B cell (primary cell): ENCODE measurements at regions not wholly inside any gene's neighbourhood (a gene's known extent, or its start where the extent isn't known, plus 50 kb on each side); places are given as distances from the start of the nearest gene placed in this dataset.

Experiments used
- ATAC-seq: fragments of 200-7000 bp; cut with Tn5 transposase; one replicate; pipeline ENCODE4 v1.10.0; 2021; ENCODE audit warnings: low read depth, mild to moderate bottlenecking, moderate number of reproducible peaks, moderate library complexity
- CTCF ChIA-PET: fragments of 350-600 bp; sonication (Branson Sonifier 250); formaldehyde crosslinking; loops from one replicate; lab custom pipeline; 2021; ENCODE audit warnings: antibody characterized with exemption, inconsistent platforms; lab: Charles Lee
- POLR2A ChIA-PET: fragments of 350-600 bp; sonication (Branson Sonifier 250); formaldehyde crosslinking; loops from one replicate; lab custom pipeline; 2021; ENCODE audit warnings: antibody characterized with exemption; lab: Charles Lee
- DNase-seq: peaks from one replicate; pipeline ENCODE4 v3.0.0; 2013
- H2AFZ ChIP-seq: 2 replicates; pipeline ENCODE4 v1.6.1; 2012; ENCODE audit warnings: mild to moderate bottlenecking, low read depth, low read length; ENCODE audit not compliant: insufficient read depth, poor library complexity, severe bottlenecking
- H3K27ac ChIP-seq, 2 donors: 1 replicate in 1 of 2; 2 replicates in 1 of 2; pipeline ENCODE4 v1.5.1; 2012 to 2013; ENCODE audit warnings: low read length in 2 of 2, mild to moderate bottlenecking in 2 of 2, moderate library complexity in 1 of 2
- H3K27me3 ChIP-seq, 4 experiments: fragments of 200-600 bp in 1 of 4; sonication (generic) in 1 of 4; replicated peaks in 1 of 4; 1 replicate in 2 of 4; 2 replicates in 2 of 4; pipeline versions ENCODE4 v1.6.1 to v1.7.0; 2013 to 2016; ENCODE audit warnings: low read length in 3 of 4, mild to moderate bottlenecking in 2 of 4, mixed read lengths in 1 of 4, moderate library complexity in 1 of 4; ENCODE audit not compliant: insufficient read depth in 4 of 4, control insufficient read depth in 3 of 4; ENCODE audit errors: control extremely low read depth in 1 of 4
- H3K36me3 ChIP-seq, 2 experiments: replicated peaks in 1 of 2; 1 replicate in 1 of 2; 2 replicates in 1 of 2; pipeline versions ENCODE4 v1.6.1 to v1.7.1; 2013; ENCODE audit warnings: low read length in 1 of 2; ENCODE audit not compliant: insufficient read depth in 2 of 2, control insufficient read depth in 1 of 2; ENCODE audit errors: control extremely low read depth in 1 of 2, extremely low read depth in 1 of 2
- H3K4me1 ChIP-seq, 2 donors: fragments of 200-600 bp in 1 of 2; sonication (generic) in 1 of 2; 1 replicate in 1 of 2; 2 replicates in 1 of 2; pipeline versions ENCODE4 v1.5.1 to v1.6.1; 2013 to 2017; ENCODE audit warnings: low read length in 2 of 2; ENCODE audit not compliant: control insufficient read depth in 2 of 2, insufficient read depth in 2 of 2
- H3K4me2 ChIP-seq: replicated peaks from 2 replicates; pipeline ENCODE3; 2012; ENCODE audit warnings: mild to moderate bottlenecking, low read depth, low read length; ENCODE audit not compliant: poor library complexity, severe bottlenecking
- H3K4me3 ChIP-seq, 5 experiments: fragments of 200-600 bp in 1 of 5; sonication (generic) in 1 of 5; 1 replicate in 3 of 5; 2 replicates in 2 of 5; pipeline versions ENCODE4 v1.5.1 to v1.7.0; 2011 to 2016; ENCODE audit warnings: low read length in 4 of 5, mild to moderate bottlenecking in 4 of 5, low read depth in 2 of 5, control low read depth in 1 of 5, moderate library complexity in 1 of 5; ENCODE audit not compliant: insufficient read depth in 1 of 5; ENCODE audit errors: control extremely low read depth in 1 of 5, extremely low read depth in 1 of 5
- H3K79me2 ChIP-seq: fragments of 200-600 bp; sonication (generic); one replicate; pipeline ENCODE4 v1.6.0; 2016; ENCODE audit warnings: low read length; ENCODE audit not compliant: control insufficient read depth, insufficient read depth
- H3K9ac ChIP-seq: fragments of 200-600 bp; sonication (generic); 2 replicates; pipeline ENCODE4 v1.6.1; 2017; ENCODE audit warnings: mild to moderate bottlenecking, low read length, moderate library complexity
- H3K9me3 ChIP-seq, 3 donors: one replicate each; pipeline versions ENCODE4 v1.6.1 to v1.7.1; 2013; ENCODE audit warnings: low read length in 2 of 3; ENCODE audit not compliant: control insufficient read depth in 2 of 3, insufficient read depth in 1 of 3; ENCODE audit errors: control extremely low read depth in 1 of 3
- H4K20me1 ChIP-seq: 2 replicates; pipeline ENCODE4 v1.6.0; 2012; ENCODE audit warnings: mild to moderate bottlenecking, low read length; ENCODE audit not compliant: insufficient read depth, control insufficient read depth, poor library complexity, severe bottlenecking
- H3K27ac Mint-ChIP-seq: one replicate; pipeline ENCODE4 v1.8.0; 2021; ENCODE audit warnings: mixed read lengths
- H3K27me3 Mint-ChIP-seq: one replicate; pipeline ENCODE4 v1.8.0; 2021; ENCODE audit warnings: mixed read lengths
- H3K4me1 Mint-ChIP-seq: one replicate; pipeline ENCODE4 v1.8.0; 2021; ENCODE audit warnings: mixed read lengths
- H3K4me3 Mint-ChIP-seq: one replicate; pipeline ENCODE4 v1.8.0; 2021; ENCODE audit warnings: mixed read lengths
- H3K9me3 Mint-ChIP-seq: one replicate; pipeline ENCODE4 v1.8.0; 2022; ENCODE audit warnings: mixed read lengths; ENCODE audit not compliant: insufficient read depth
- CTCF ChIP-seq: fragments of 200-600 bp; IDR thresholded peaks from one replicate; pipeline ENCODE4 v1.8.0; 2022; ENCODE audit warnings: antibody characterized with exemption, mild to moderate bottlenecking
- EZH2 ChIP-seq: IDR thresholded peaks from 2 replicates; pipeline ENCODE4 v1.6.1; 2012; ENCODE audit warnings: borderline replicate concordance, low read depth, mild to moderate bottlenecking, moderate library complexity, low read length; ENCODE audit not compliant: insufficient read depth, poor library complexity, severe bottlenecking
- WGBS: methylation state at CpG from one replicate; pipeline ENCODE4 v1.1.5; 2013; ENCODE audit warnings: missing lambda C conversion rate; ENCODE audit not compliant: insufficient coverage; 5-methylcytosine and 5-hydroxymethylcytosine counted together
- intact Hi-C: fragments of 100-400 bp; cut with micrococcal nuclease; formaldehyde crosslinking; loops from one replicate; pipeline ENCODE4 v1.10.0; 2022

- Mint-ChIP-seq H3K4me3 (no peak overlapping the region), H3K27ac (no peak overlapping the region), H3K27me3 (peaks cover 35% of the 10 kb centered on the region), H3K9me3 (peaks cover 2% of the 10 kb centered on the region), H3K4me1 (no peaks in the 10 kb centered on the region)
- ChIA-PET POLR2A (no interaction called here), CTCF (no interaction called here)
- Histone ChIP-seq H3K36me3 (no peaks in the 10 kb centered on the region), H3K79me2 (no peaks in the 10 kb centered on the region), H3K9ac (no peak overlapping the region), H3K4me1 (no peaks in the 10 kb centered on the region), H3K27ac (no peak overlapping the region), H3K4me3 (no peak overlapping the region), H3K4me2 (no peak overlapping the region), H3K9me3 (peaks cover 0 to 5% (median 0%) of the 10 kb centered on the region in 3 donors), H2AFZ (no peak overlapping the region), H4K20me1 (no peaks in the 10 kb centered on the region), H3K27me3 (peaks cover 0 to 10% (median 0%) of the 10 kb centered on the region in 4 experiments)
- TF ChIP-seq CTCF (no peak), EZH2 (no peak)
- intact Hi-C loops, result no loop called here
- WGBS, result 57% methylated on average over 1 of the region's 1 CpG
- ATAC-seq (no peak), DNase-seq (no peak)
Observed at GRCh38 chr6:1009103-1009502, 302.8 kb upstream of the FOXQ1 start.

DNA sequence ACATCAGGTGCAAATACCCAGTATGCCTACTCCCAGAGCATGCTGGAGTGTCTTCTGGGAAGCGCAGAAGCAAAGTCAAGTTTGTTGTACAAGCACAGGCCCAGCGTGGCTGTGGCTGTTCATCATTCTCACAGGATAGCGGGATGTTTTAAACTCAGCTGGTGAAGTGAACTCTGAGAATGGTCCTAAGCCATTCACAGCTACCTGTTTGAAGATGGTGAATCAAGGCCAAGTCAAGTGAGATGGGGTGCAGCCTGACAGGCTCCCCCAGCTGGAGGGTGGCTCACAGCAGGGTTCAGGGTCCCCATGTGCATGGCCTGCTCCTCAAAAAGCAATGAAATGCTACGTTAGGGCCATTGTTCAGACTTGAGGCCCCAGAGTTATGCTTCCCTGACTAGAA lies 304.7 kb upstream of the FOXQ1 start:
- POLR2A ChIA-PET, result no interaction called here
- no peak for TF ChIP-seq CTCF
- no peak for TF ChIP-seq EZH2
- Mint-ChIP-seq H3K27me3 (peaks cover 25% of the 10 kb centered on the region), H3K9me3 (peaks cover 2% of the 10 kb centered on the region), H3K4me3 (no peak overlapping the region), H3K4me1 (no peaks in the 10 kb centered on the region), H3K27ac (no peak overlapping the region)
- Histone ChIP-seq H4K20me1 (no peaks in the 10 kb centered on the region), H3K9ac (no peak overlapping the region), H3K9me3 (peaks cover 0 to 8% (median 0%) of the 10 kb centered on the region in 3 donors), H3K79me2 (no peaks in the 10 kb centered on the region), H3K27ac (no peak overlapping the region), H3K27me3 (peaks cover 0 to 10% (median 0%) of the 10 kb centered on the region in 4 experiments), H3K36me3 (no peaks in the 10 kb centered on the region), H2AFZ (no peak overlapping the region), H3K4me2 (no peak overlapping the region), H3K4me3 (no peak overlapping the region), H3K4me1 (no peaks in the 10 kb centered on the region)
- CTCF ChIA-PET, result no interaction called here
- DNase-seq, result no peak
- 89% methylated on average over 3 of the region's 4 CpGs for WGBS
- ATAC-seq, result no peak
- intact Hi-C loops, result no loop called here
